ENCODE measurements at regions not wholly inside any gene's neighbourhood (a gene's known extent, or its start where the extent isn't known, plus 50 kb on each side); places are given as distances from the start of the nearest gene placed in this dataset.
A peak's percentile ranks its signal among the peaks of the same experiment; 100 is the strongest.

DNA sequence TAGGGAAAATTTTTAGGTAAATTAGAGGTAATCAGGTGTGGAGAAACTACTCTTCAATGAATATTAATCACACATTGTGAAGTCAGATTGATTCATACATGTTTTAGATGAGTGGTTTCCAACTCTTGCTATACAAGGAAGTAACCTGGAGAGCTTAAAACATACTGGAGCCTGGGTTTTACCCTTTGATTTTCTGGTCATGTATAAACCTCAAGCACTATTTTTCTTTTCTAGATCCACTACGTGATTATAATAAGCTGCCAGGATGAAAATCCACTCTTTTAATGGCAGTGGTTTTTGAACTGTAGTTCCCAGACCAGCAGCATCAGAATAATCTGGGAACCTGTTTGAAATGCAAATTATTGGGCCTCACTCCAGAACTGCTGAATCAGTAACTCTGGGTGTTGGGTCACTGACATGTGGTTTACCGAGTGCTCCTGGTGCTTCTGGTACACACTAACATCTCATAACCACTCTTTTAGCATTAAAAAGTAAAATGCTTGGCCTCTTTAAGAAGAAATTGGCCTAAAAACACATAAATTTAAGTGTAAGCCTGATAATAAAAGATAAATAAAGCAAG lies 63.4 kb downstream of the DCAF12L1 start:
- no peak for DNase-seq

DNA sequence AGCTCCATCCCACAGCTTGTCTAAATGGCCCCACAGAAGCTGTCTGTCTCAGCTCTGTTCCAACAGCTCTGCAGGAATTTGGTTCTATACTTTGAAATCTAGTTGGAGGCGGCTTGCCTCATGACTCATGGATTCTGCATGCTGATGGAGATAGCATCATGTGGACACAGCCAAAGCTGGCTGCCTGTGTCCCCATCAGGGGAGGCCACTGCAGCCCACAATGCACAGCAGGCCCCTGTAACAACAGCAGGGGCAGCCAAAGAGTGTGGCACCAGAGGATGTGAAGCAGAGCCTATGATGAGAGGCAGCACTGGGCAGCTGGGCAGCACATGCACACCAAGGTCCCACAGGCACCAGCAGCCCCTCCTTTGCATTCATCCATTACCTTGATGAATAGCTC lies 67.2 kb downstream of the DCAF12L1 start:
- no peak for DNase-seq

DNA sequence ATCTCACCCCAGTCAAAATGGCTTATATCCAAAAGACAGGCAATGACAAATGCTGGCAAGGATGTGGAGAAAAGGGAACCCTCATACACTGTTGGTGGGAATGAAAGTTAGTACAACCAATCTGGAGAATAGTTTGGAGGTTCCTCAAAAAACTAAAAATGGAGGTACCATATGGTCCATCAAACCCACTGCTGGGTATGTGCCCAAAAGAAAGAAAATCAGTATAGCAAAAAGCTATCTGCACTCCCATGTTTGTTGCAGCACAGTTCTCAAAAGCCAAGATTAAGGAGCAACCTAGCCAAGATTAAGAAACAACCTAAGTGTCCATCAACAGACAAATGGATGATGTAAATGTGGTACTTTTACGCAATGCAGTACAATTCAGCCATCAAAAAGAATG lies 70.7 kb downstream of the DCAF12L1 start:
- no peak for DNase-seq

DNA sequence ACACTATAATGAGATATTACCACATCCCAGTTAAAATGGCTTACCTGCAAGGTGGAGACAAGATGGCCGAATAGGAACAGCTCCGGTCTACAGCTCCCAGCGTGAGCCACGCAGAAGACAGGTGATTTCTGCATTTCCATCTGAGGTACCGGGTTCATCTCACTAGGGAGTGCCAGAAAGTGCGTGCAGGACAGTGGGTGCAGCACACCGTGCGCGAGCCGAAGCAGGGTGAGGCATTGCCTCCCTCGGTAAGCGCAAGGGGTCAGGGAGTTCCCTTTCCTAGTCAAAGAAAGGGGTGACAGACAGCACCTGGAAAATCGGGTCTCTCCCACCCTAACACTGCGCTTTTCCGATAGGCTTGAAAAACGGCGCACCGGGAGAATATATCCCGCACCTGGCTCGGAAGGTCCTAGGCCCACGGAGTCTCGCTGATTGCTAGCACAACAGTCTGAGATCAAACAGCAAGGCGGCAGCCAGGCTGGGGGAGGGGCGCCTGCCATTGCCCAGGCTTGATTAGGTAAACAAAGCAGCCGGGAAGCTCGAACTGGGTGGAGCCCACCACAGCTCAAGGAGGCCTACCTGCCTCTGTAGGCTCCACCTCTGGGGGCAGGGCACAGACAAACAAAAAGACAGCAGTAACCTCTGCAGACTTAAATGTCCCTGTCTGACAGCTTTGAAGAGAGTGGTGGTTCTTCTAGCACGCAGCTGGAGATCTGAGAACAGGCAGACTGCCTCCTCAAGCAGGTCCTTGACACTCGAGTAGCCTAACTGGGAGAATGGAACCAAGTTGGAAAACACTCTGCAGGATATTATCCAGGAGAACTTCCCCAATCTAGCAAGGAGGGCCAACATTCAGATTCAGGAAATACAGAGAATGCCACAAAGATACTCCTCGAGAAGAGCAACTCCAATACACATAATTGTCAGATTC lies 92.5 kb downstream of the DCAF12L1 start:
- DNase-seq, result peak; percentile 56

DNA sequence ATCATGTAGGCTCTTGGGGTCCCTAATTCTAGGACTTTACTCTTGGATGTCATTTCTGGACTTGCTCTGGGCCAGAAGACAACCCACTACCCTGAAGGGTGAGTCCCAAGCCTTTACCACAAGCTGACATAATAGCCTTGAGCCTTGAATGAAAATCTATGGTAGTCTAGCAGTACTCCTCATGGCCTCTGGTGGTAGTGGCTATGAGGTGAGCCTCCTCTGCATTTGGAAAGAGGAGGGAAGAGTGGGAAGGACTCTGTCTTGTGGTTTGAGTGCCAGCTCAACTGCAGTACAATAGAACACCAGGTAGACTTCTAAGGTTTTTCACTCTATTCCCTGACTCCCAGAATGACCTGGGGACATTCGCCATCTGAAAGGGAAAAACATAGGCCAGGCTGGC lies 96.5 kb downstream of the DCAF12L1 start:
- DNase-seq, result no peak

DNA sequence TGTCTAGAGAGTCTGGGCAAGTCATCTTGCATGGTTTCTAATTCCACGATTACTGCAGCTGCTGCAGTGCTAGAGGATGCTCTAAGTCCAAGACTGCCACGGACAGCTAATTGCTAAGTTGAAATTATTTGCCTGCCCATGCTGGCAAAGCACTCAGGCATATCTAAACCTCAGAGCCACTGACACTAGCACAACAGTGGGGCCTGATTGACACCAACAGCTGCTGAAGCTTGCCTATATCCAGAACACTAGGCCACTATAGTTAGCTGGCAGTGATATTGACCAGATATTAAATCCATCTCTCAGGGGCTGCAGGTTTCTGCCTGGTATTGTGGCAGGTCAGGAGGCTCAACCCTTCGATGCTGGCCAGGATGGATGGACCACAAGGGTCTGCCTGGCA lies 103.9 kb downstream of the DCAF12L1 start:
- no peak for DNase-seq
